NCI-H1694 treated with DMSO at 0.1 percent for 48 hours (cell line): ENCODE measurements at regions not wholly inside any gene's neighbourhood (a gene's known extent, or its start where the extent isn't known, plus 50 kb on each side); places are given as distances from the start of the nearest gene placed in this dataset.

Source experiments
- DNase-seq: peaks from one replicate; lab custom pipeline; 2025; lab: John Stamatoyannopoulos, UW

GRCh38 chr6:44560458-44561059 is 173.1 kb downstream of the CDC5L start:
- no peak for DNase-seq

GRCh38 chr6:44561060-44561623 is 173.6 kb downstream of the CDC5L start:
- no peak for DNase-seq

- no peak for DNase-seq
Measured at GRCh38 chr6:44561832-44562665, 174.5 kb downstream of the CDC5L start.

- no peak for DNase-seq
Measured at GRCh38 chr6:44563397-44563796, 175.9 kb downstream of the CDC5L start.

- no peak for DNase-seq
Measured at GRCh38 chr6:44564906-44565524, 177.5 kb downstream of the CDC5L start.

- DNase-seq = no peak
Measured at GRCh38 chr6:44567406-44567805, 179.9 kb downstream of the CDC5L start.

GRCh38 chr6:44569131-44569530 is 181.6 kb downstream of the CDC5L start:
- no peak for DNase-seq

- no peak for DNase-seq
Measured at GRCh38 chr6:44569931-44570385, 182.5 kb downstream of the CDC5L start.

- no peak for DNase-seq
Measured at GRCh38 chr6:44571510-44571909, 184.0 kb downstream of the CDC5L start.

GRCh38 chr6:44572346-44572745 is 184.8 kb downstream of the CDC5L start:
- no peak for DNase-seq

- DNase-seq = no peak
Measured at GRCh38 chr6:44575644-44576043, 188.1 kb downstream of the CDC5L start.

GRCh38 chr6:44576132-44576631 is 188.7 kb downstream of the CDC5L start:
- no peak for DNase-seq

- DNase-seq = no peak
Measured at GRCh38 chr6:44580901-44581300, 193.4 kb downstream of the CDC5L start.

- no peak for DNase-seq
Measured at GRCh38 chr6:44582930-44583329, 195.4 kb downstream of the CDC5L start.

GRCh38 chr6:44590471-44590870 is 203.0 kb downstream of the CDC5L start:
- DNase-seq = no peak

GRCh38 chr6:44593539-44593944 is 206.0 kb downstream of the CDC5L start:
- peak; percentile 24 for DNase-seq

GRCh38 chr6:44594481-44594880 is 207.0 kb downstream of the CDC5L start:
- no peak for DNase-seq

GRCh38 chr6:44598679-44599078 is 211.2 kb downstream of the CDC5L start:
- DNase-seq = no peak

GRCh38 chr6:44599672-44600071 is 212.2 kb downstream of the CDC5L start:
- no peak for DNase-seq

- DNase-seq = no peak
Measured at GRCh38 chr6:44603044-44603686, 215.7 kb downstream of the CDC5L start.

- no peak for DNase-seq
Measured at GRCh38 chr6:44606504-44606903, 219.0 kb downstream of the CDC5L start.

- DNase-seq = no peak
Measured at GRCh38 chr6:44606976-44607375, 219.5 kb downstream of the CDC5L start.
